HTERT RPE-1 (cell line): ENCODE measurements at regions not wholly inside any gene's neighbourhood (a gene's known extent, or its start where the extent isn't known, plus 50 kb on each side); places are given as distances from the start of the nearest gene placed in this dataset.

Experiments
- in situ Hi-C: fragments of 300-500 bp; cut with MboI; formaldehyde crosslinking; loops from 4 replicates; pipeline ENCODE4 v1.14.3; 2020; ENCODE audit warnings: low sequenced_read_pairs

DNA sequence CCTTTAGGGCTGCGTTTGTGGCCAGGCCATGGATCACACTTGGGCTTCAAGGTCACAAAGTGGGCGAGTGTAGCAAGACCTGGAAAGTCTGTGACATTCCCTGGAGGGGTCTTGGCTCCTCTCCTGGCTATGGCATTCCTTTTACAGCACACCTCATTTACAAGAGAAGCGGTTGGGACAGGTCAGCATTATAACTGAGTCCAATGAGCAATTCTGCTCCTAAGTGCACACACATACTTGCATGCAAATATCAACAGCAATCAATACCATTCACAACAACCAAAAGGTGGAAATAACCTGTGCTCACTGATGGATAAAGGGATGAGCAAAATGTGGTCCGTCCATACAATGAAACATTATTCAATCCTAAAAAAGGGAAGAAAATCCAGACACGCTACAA, 298.2 kb downstream of the CTTN start:
- in situ Hi-C loops: no loop called here

- in situ Hi-C loops: no loop called here
These were observed 299.4 kb downstream of the CTTN start for GRCh38 chr11:70697701-70698100.

GRCh38 chr11:70698871-70699270, 300.5 kb downstream of the CTTN start:
- in situ Hi-C loops: no loop called here

- in situ Hi-C loops: no loop called here
These were observed 301.2 kb downstream of the CTTN start for GRCh38 chr11:70699294-70700221.

DNA sequence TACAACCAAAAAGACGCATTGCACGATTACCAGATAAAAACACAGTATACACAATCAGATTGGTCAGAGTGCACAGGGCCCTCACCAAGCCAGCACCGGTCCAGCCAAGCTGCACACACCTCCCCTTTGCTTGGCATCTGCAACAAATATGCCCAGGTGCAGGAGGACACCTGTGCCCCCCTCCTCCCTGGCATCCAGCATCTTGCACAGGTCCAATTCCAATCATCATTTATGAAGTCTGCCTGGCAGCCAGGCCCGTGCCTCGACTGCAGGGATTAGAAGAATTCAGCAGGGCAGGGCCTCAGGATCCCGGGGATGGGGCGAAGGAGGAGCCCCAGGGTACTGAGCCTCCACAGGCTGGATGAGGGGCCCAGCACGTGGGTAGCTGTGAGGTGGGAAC, 302.1 kb downstream of the CTTN start:
- in situ Hi-C loops: no loop called here

DNA sequence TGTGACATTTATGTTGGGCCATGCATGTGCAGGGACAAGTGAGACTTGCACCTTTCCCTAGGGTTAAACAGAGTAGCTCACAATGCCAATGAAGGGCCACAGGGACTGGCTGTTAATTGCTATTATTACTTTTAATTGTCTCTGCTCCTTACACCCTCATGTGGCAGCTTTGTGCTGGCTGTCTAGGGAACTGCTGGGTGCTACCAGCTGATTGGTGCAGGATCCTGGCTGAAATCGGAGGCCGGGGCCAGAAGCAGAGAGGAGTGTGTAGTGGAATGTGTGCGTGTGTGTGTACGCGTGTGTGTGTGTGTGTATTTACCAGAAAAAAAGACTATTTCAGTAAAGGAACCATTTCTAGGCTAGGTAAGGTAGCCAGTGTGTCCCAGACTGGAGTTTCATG, 302.5 kb downstream of the CTTN start:
- in situ Hi-C loops: no loop called here

- in situ Hi-C loops: no loop called here
These were observed 303.8 kb downstream of the CTTN start for GRCh38 chr11:70702040-70702648.

DNA sequence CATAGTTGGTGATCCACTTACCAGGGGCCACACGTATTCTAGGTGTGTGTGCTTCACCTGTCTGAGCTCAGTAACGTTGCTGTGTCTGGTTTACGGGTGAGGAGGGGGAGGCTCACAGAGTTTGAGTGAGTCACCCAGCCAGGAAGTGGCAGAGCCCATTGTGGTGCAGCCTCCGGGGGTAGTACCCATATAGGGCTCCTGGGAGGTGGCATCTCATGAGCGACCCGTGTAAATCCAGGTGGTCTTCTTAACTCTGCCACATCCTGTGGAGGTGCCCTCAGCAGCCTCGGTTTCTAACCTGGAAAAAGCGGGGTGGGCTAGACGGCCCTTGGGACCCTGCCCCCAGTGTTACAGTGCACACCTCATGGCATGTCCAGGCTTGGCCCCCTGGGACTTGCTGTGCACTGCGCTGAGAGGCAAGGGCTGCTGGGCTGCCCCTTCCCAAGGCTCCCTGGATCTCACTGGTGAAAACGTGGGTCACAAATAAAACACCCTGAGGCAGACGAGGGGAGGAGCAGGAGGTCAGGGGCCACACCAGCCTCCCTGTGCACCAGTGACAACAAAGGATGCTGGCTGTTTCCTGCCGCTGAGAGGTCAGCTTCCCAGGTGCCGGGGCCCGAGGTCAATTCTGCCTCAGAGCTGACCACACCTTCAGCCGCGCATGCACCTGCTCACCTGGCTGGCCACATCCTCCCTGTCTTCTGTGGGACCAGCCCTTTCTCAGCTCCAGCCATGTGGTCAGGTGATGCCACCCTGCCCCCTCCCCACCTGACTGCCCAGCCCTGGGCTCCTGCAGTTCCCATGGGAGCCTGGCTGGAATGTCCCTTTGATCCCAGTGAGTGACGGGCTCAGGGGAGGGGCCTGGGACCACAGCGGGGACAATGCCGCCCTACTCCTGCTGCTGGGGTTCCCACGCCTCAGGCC, 305.1 kb downstream of the CTTN start:
- in situ Hi-C loops: no loop called here

DNA sequence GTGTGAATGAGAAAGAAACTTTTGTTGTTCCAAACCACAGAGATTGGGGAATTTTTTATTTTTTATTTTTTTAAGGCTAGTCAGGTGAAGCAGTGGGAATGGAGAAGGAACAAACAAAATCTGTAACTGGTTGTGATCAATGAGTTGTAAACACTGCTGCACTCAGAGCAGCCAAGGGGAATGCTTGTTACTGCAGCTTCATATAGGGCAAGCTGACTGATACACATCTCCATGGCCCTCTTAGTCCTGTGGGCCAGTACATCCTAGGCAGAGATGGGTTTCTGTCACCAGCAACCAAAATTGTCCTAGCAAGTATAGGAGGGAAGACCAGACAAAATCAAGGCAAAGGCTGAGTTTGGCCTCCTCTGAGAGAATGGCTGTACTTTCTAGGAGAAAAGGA, 306.8 kb downstream of the CTTN start:
- in situ Hi-C loops: no loop called here

GRCh38 chr11:70705930-70706329, 307.6 kb downstream of the CTTN start:
- in situ Hi-C loops: no loop called here

- in situ Hi-C loops: no loop called here
These were observed 309.5 kb downstream of the CTTN start for GRCh38 chr11:70707821-70708220.

GRCh38 chr11:70709596-70709995, 311.3 kb downstream of the CTTN start:
- in situ Hi-C loops: no loop called here

DNA sequence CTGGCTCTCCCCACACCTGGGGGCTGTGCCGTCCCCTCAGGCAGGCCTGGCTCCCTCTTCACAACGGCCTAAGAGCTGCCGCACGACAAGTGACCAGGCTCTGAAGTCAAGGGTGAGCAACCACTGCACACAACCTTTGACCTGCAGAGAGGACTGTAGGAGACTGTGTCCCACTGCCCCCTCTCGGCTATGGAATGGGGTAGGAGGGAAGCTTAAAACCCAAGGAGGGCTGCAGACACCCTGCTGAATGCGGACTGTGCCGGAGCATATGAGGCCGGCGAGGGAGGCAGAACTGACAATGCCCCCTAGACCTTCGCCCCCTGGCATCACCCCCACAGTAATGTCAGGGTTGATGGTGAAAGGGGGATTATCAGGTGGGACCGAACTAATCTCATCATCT, 311.9 kb downstream of the CTTN start:
- in situ Hi-C loops: no loop called here

GRCh38 chr11:70710601-70711000, 312.3 kb downstream of the CTTN start:
- in situ Hi-C loops: no loop called here

DNA sequence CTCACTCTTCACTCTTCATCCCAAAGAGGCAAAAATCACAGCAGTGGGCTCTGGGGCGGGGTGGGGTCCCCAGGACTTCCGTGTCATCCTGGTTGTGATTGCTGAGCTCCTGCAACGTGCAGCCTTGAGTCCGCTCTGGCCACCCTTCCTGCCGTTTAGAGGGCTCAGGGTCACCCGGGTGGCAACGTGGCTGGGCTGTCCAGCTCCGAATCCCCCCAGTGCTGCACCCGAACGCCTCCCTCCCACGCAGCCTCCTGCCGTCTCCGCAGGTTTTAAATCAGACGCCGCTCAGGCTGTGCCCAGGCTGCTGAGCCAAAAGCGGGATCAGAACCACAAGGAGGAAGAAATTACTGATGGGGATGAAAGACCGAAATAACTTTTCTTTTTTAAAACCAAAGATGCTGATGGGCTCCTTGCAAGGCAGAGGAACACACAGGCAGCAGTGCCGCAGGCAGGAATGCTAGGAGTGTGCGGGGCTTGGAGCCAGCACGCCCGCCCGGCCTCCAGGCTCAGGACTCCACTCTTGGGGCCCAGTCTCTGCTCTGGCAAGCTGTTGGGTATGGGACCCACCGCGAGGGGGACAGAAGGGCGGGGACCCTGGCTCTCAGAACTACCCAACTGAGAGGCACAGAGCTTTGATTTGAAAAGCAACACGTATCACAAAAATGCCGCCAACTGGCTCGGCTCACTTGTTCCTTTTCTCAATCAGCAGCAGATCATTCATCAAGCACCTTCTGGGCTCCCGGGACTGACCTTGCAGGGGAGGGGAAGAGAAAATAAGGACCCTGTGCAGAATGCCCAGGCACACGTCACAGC, 313.0 kb downstream of the CTTN start:
- in situ Hi-C loops: no loop called here

DNA sequence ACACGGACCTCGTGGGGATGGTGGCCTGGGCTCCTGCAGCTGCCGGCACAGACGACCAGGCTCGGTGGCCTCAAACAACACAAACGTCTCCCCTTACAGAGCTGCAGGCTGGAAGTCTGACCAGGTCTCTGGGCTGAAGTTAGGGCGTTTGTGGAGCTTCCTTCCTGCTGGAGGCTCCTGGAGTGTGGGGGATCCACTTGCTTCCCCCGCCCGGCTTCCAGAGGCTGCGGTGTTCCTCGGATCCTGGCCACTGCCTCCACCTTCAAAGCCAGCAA, 313.5 kb downstream of the CTTN start:
- in situ Hi-C loops: no loop called here

DNA sequence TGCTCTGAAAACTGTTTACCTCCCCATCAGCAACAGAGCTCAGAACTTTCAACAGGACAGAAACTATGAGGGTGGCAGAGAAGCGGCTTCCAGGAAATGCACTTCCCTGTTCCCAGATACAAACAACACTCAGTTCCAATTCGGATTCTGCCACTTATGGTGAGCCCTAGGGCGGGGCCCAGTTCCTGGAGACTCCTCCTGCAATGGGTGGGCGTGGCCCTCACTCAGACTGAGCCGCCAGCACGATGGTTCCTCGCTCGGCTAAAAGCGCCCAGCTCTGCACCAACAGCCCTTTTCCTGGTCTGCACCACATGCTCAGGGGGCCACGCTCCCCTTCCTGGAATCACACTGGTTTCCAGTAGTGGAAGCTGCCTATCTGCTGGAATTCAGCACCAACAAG, 314.1 kb downstream of the CTTN start:
- in situ Hi-C loops: no loop called here

DNA sequence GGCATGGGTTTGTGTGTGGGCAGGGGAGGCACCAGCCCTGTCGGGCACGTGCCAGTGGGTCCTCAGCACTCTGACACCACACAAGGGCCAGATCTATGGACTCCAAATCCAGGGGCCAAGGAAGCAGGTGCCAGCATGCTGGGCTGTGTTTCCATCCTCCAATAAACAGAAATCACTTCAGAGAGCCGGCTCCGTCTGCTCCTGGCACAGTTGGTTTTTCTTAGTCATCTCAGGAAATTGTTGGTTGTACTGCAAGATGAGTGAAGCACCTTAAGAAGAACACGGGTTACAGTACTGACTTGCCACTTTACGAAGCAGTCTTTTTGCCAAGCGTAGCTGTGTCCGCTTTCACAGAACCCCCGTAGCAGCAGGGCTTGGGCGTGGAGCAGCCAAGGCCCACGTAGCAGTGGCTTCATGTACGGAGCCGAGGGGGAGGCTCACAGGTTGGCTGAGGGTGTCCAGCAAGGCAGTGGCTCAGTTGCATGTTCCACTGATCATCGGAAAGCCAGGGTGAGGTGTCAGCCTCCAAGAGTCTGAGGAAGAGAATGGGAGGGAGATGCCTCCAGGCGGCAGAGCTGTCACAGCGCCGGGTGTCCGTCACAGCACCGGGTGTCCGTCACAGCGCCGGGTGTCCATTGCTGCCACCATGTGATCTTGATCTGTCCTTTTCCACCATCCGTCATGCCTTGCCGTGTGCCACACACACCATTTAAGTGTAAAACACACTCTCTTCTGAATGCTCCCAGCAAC, 314.9 kb downstream of the CTTN start:
- in situ Hi-C loops: no loop called here

GRCh38 chr11:70713988-70714665, 315.8 kb downstream of the CTTN start:
- in situ Hi-C loops: no loop called here
